ENCODE measurements at regions not wholly inside any gene's neighbourhood (a gene's known extent, or its start where the extent isn't known, plus 50 kb on each side); places are given as distances from the start of the nearest gene placed in this dataset.

DNA sequence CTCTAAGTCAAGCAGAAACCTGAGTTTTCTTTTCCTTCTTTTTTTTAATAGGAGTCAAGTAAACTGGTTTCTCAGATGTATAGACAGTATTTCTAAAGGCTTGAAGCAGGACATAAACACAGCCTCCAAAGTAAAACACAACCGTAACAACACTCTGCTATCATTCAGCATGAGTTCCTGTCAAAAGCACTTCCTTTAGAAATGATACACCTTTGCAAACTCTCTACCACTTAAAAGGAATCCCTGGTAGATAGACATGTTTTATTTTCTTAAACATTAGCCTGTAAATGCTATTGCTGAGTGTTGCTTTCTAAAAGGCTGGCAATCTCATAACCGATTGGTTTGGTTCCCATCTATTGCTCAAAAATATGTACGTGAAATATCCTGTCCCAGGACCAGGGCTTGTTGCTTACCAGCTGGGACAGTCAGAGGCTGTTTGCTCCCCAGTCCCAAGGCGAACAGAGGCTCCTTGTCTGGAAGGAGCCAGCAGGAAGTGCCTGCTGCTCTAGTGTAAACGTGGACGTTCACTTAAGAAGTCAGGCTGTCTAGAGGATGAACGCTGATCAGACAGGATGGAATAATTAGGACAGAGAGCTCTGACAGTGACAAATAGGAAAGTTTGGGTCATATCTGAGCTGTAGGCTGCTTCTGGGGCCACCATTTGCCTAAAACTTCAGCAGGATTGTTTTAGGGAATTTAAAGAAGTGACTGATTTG, 173.9 kb upstream of the KLF3 start:
- no peak for DNase-seq

DNA sequence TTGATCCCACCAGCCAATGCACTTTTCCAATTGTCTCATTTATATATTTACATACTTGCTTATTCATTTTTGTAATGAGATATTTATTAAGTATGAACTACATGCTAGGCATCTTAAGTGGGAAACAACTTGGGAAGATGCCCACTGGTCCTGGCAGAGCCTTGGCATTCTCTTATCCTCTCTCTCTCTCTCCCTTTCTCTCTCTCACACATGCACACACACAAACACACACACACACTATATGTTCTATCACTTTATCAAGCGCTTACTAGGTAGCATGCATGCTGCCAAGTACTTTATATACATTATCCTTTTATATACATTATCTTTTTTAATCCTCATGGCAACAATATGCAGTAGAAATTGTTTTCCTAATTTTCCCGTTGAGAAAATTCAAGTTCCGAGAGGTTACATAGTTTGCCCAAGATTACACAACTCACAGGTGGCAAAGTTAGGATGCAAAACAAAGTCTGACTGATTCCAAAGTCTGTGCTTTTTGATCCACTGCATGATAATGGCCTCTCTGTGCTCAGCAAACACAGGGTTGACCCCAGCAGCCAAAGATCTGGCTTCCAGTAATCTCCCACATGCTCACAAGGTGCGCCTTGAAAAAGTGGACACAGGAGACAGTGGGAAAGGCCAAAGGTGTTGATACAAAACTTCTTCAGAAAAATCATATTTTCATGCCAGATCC, 173.1 kb upstream of the KLF3 start:
- no peak for DNase-seq

- DNase-seq: no peak
These were observed 172.0 kb upstream of the KLF3 start for GRCh38 chr4:38491854-38492478.

DNA sequence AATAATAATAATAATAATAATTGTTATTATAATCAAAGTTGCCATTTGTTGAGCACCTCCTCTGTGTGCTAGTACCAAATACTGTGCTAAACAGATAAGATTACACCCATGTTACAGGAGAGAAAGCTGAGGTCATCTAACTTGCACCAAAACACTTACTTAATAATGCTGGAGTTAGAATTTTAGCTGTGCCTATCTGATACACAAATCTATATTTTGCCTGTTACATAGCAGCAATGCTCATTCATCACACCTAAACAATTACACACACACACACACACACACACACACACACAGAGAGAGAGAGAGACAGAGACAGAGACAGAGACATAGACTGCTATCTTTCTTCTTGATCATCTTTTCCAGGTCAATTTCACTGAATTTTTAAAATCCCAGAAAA, 170.9 kb upstream of the KLF3 start:
- DNase-seq: no peak

DNA sequence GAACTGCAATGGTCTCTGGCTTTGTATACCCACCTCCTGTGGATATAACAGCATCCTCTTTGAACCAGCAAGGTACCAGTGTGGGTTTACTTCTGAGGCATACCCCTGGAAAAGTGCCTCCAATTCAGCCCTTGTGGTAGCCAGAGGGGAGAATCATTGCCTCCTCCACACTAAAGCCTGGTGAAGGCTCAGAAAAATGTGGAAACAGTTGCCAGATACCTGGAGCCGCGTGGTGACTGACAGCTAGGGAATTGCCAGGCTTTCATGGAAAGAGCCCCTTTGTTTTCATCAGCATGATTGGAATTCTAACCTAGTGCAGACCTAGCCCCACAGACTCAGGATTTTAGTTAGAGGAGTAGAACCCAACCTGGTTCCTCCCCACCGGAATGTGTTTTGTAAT, 168.6 kb upstream of the KLF3 start:
- no peak for DNase-seq

DNA sequence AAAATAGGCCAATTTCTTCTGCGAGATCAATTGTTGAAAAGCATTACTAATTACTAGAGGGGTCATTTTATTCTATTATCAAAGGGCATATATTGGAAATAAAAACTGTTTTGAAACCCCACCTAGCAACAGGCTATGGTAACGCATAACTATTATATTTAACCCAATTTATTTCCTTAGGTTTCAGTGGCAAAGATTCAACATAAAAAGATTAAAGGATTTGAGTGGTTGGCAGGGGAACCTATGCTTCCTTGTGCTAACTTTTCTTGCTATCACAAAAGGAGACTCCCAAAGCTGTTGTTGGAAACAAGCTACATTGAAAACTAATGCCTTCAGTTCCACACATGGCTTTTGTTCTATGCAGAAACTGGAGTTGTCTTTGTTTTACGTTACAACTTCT, 166.9 kb upstream of the KLF3 start:
- no peak for DNase-seq

DNA sequence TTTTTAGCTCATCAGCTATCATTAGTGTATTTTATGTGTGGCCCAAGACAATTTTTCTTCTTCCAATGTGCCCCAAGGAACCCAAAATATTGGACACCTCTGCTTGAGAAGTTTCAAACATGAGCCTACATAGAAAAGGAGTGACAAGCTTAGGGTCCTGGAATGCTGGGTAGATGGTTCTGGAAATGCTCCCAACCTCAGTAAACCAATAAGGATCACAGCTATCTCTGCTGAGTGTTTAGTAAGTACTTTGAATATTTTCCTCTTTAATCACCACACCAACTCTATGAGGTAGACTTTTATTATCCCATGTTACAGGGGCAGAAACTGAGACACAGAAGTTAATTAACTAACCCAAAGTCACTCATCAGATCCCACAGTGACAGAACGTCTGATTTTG, 164.9 kb upstream of the KLF3 start:
- DNase-seq: no peak

DNA sequence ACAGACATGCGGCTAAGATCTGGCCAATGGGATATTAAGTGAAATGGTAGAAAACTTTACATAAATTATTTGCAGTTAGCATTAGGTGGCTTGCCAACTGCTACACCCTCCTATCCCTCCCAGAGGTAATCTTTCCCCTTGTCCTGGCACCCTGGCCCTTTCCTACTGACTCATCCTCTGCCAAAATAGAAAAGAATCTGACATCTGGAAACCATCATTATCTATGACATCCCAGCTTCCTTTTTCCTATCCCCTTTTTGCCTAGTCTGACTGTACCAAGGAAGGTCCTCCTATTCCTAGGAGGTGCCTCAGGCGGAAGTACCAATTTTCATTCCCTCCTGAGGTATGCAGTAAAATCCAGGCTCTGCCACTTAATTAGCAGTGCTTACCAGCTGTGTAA, 163.6 kb upstream of the KLF3 start:
- no peak for DNase-seq

DNA sequence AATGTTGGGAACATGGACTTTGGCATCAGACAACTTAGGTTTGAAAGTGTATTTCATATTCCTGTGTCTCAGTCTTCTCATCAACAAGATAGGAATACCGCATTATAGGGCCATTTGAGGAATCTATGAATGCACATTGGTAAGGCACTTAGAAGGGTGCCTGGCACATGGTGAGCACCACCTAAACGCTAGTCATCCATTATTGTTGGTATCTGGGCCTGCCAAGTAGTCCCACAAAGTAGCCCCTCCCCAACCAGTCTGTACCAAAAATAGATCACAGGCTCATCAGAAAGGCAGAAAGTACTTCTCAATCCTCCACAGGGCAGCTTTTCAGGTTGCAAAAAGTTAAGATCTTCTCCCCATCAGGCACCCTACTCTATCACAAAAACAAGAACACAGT, 162.3 kb upstream of the KLF3 start:
- no peak for DNase-seq

DNA sequence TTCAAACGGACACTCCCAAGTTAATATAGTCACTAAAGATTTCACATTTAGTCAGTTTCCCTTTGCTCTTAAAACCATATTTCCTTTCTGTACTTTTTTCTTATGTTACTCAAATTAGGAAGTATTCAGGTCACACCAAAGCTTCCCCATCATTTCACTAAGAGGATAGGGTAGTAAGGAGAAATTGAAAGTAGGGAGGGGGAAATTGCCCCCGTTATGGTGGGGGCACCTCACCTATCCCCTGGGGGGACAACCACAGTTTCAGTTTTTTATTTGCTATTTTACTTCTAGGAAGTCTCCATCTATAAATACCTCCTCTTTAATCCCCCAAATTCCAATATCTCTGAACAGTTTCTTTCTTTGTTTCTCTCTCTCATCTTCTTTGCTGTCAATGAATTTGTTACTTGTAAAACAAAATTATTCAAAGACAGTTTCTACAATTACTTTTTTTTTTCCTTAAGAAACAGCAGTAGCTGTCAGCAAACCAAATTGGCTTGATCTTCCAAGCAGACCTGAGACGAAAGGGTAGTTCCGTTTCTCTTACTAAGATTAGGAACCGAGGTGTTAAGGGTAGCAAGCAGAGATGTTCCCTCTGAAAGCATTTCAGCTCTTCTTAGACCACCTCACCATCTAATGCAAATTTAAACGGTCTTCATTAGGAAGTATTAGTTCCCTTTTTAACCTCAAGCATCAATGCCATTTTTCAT, 160.2 kb upstream of the KLF3 start:
- no peak for DNase-seq

DNA sequence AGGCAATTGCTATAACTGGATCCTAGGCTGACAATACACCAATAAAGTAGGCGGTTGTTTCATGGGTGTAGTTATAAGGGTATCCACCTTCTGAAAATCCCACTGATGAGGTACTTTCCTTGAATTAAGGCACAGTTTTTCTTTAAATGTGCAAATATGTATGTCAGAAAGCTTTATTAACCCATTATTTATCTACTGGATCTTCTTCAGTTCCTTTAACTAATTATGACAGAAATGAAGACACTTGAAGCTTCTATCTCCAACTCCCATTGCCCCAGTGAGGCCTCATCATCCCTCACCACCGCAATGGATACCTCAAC, 159.6 kb upstream of the KLF3 start:
- no peak for DNase-seq

DNA sequence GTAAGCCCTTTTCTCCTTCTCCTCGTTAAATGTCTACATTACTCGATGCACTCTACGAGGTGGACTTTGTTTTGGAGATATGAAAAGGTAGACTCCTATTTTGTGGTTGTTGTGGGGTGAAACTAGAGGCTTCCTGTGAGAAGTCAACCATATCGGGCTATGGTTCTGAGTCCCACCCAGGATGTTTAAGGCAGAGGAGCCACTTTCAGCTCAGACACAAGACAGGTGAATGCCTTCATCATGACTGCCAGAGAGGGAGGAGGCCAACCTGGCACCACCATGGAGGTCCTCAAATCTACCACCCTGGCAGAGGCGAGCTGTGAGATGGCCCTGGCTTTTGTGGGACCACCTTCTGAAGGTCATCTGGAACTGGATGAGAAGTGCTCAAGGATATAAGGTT, 154.4 kb upstream of the KLF3 start:
- no peak for DNase-seq

- no peak for DNase-seq
These were observed 153.8 kb upstream of the KLF3 start for GRCh38 chr4:38510201-38510600.

DNA sequence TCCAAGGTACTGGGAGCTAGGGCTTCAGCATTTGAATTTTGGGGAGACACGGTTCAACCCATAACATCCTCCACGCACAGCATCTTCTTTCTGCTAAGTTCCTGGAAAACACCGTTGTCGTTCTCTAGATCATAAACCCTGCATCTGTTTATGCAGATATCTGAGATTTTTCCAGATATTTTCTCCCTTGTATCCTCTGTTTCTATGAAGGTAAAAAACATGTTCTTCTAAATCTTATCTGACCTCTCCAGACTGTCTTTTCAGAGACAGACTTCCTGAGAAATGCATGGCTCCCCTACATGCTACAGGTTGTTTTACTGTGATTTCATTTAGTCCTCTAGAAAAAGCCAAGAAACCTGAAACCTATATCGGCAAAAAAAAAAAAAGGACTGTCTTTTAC, 152.3 kb upstream of the KLF3 start:
- no peak for DNase-seq

GRCh38 chr4:38512840-38513239, 151.2 kb upstream of the KLF3 start:
- DNase-seq: no peak

DNA sequence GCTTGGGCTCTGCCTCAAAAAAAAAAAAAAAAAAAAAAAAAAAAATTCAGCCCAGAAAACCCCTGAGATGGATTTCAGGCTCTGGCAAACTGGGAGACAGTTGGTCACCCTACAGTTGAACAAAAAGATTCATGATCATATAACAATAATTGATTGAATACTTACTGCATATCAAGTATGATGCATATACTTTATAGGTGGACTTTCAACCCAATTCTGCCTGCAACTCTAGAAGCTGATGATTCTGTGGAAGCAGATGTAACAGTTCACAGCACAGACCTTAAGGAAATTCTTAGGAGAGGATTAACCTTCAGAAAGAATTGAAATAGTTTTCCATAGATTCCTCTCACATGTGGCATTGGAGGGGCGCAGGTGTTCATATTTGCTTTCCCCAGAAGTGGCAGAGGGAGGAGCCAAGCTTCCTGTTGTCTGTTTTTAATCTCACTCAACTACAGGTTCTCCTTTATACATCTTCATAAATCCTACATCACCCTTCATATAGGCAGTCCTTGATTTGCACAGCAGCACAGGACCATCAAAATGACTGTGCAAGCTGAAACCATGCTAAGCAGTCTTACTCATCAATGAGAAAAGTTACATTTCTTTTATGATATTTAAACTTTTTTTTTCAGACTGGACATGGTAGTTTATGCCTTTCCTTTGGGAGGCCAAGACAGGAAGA, 149.4 kb upstream of the KLF3 start:
- no peak for DNase-seq

DNA sequence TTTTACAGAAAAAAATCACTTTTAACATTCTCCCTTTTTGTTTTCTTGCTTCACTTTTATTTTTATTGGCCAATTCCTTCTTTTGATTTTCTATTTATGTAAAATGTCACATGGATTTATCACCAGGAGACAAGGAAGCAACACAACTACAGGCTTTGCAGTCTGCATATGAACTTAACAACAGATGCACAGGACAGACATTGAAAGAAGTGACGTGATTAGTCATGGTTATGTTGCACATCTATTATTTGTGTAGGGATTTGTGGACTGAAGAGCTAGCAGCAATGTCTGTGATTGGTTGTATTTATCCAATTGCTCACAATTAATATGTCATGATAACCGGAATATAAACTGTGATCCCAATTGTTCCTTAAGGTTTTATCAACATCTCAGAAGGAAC, 147.8 kb upstream of the KLF3 start:
- no peak for DNase-seq

- DNase-seq: no peak
These were observed 144.3 kb upstream of the KLF3 start for GRCh38 chr4:38519666-38520065.

GRCh38 chr4:38523054-38523453, 140.9 kb upstream of the KLF3 start:
- no peak for DNase-seq

GRCh38 chr4:38523524-38524448, 140.2 kb upstream of the KLF3 start:
- peak; percentile 56 to 76 for DNase-seq

DNA sequence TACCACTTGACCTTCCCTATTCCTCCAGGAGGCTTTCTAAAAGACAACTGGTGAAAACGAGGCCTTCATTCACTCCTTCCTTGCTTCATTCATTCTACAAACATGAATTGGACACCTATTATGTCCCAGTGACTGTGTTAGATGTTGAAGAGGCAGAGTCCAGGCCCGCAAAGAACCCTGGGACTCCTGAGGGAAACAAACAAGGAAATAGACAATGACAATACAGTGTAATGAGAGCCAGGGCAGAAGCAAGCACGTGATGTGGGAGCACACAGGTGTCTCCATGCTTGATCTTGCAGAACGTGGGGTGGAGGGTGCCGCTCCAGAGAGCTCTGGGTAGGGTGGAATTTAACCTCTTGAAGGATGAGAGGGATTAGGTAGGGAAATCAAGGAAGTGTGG, 137.6 kb upstream of the KLF3 start:
- no peak for DNase-seq
